Mucosa of descending colon (tissue), 3 donors: ENCODE measurements at regions not wholly inside any gene's neighbourhood (a gene's known extent, or its start where the extent isn't known, plus 50 kb on each side); places are given as distances from the start of the nearest gene placed in this dataset.
"Not testable (repeated sequence)": the region's sequence is repeated elsewhere in the genome, so short reads cannot be mapped to it uniquely, and the experiment has no call there.

Experiments used
- ATAC-seq: fragments of 200-7000 bp; cut with Tn5 transposase; one replicate; pipeline ENCODE4 v1.9.1; 2020; ENCODE audit warnings: mild to moderate bottlenecking, moderate library complexity
- DNase-seq, 3 donors: peaks; one replicate each; pipeline ENCODE4 v3.0.0-alpha.2; 2020
- H3K36me3 ChIP-seq: fragments of 200-600 bp; one replicate; pipeline ENCODE4 v1.8.0; 2021; ENCODE audit warnings: low read depth, mild to moderate bottlenecking
- H3K4me1 ChIP-seq: fragments of 200-600 bp; one replicate; pipeline ENCODE4 v1.8.0; 2021; ENCODE audit warnings: low read depth, mild to moderate bottlenecking
- H3K4me3 ChIP-seq: fragments of 200-600 bp; one replicate; pipeline ENCODE4 v1.8.0; 2021; ENCODE audit warnings: mild to moderate bottlenecking
- H3K9me3 ChIP-seq: fragments of 200-600 bp; one replicate; pipeline ENCODE4 v1.8.0; 2021; ENCODE audit warnings: mild to moderate bottlenecking
- CTCF ChIP-seq: fragments of 200-600 bp; IDR thresholded peaks from one replicate; pipeline ENCODE4 v1.8.0; 2022; ENCODE audit warnings: antibody characterized with exemption, mild to moderate bottlenecking
- intact Hi-C, 2 donors: fragments of 100-400 bp; cut with DNase I in 1 of 2; cut with micrococcal nuclease in 1 of 2; formaldehyde crosslinking; loops; one replicate each; pipeline versions ENCODE4 v1.11.0 to v1.11.1; 2022; cut with DNase I, micrococcal nuclease
- donor health status: DM: no; HTN: no; CAD: no; lungs with moderate emphysema.
- donor health status: DM: no; HTN: no; CAD: no.
- donor health status: DM: no; HTN: yes; CAD: no.

DNA sequence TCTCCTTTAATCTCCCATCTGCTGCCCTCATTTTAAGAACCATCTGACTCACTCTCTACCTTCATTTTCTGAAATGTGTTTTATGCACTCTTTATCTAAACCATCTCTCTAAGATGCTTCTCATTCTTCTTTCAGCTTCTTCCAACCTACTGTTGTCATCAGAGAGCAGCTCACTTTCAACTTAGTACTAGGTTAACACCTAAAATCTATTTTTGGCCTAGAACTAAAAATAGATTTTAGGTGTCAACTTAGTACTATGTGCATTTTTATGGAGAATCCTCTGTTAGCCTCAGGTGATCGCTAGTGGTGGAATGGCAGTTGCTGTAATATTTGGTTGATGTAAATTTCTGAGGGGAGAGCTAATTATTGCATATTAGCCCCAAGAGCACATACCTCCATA lies 277.1 kb downstream of the KCNJ2 start:
- ATAC-seq (no peak), DNase-seq (no peak)
- no peak for TF ChIP-seq CTCF
- intact Hi-C loops, result no loop called here
- no peaks in the 10 kb centered on the region for H3K36me3 ChIP-seq
- no peak overlapping the region for H3K4me3 ChIP-seq
- no peaks in the 10 kb centered on the region for H3K4me1 ChIP-seq
- no peaks in the 10 kb centered on the region for H3K9me3 ChIP-seq

GRCh38 chr17:70447588-70447987 lies 278.3 kb downstream of the KCNJ2 start:
- intact Hi-C loops, result no loop called here
- H3K9me3 ChIP-seq, result no peaks in the 10 kb centered on the region
- DNase-seq, result no peak

DNA sequence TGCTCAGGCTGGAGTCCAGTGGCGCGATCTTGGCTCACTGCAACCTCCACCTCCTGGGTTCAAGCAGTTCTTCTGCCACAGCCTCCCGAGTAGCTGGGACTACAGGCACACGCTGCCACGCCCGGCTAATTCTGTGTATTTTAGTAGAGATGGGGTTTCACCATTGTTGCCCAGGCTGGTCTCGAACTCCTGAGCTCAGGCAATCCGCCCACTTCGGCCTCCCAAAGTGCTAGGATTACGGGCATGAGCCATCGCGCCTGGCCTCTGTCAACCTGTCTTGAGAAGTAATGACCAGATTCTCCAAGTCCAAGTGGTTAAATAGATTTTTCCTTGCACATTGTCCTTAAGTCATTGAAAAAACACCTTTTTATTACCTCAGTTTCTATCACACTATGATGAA lies 283.7 kb downstream of the KCNJ2 start:
- H3K4me3 ChIP-seq, H3K9me3 ChIP-seq, intact Hi-C loops, ATAC-seq, H3K36me3 ChIP-seq, DNase-seq, H3K4me1 ChIP-seq: not testable (repeated sequence)

More at GRCh38 chr17:70447588-70447987, 278.3 kb downstream of the KCNJ2 start:
- ATAC-seq, result no peak
- H3K4me1 ChIP-seq, result no peaks in the 10 kb centered on the region
- H3K4me3 ChIP-seq, result no peak overlapping the region
- H3K36me3 ChIP-seq, result no peaks in the 10 kb centered on the region
- TF ChIP-seq CTCF, result no peak

DNA sequence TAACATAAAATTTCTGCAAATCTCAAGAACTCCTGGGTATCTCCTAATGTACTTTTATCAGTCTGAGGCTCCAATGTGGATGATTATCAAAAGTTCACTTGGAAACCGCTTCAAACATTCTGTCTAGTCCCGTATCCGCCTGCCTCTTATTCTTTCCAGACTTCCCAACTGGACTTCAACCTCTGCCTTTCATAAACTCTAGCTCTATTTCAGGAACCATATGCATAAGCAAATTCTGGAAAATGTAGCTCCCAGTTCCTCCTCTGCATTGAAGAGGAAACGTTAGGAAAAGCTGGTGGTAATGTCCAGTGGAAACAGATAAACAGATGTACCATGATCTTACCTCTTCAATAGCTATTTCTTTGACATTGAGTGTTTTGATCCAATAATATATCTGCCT lies 285.0 kb downstream of the KCNJ2 start:
- intact Hi-C loops, result no loop called here
- no peak for TF ChIP-seq CTCF

GRCh38 chr17:70454908-70455307 lies 285.6 kb downstream of the KCNJ2 start:
- TF ChIP-seq CTCF, result no peak
- no peaks in the 10 kb centered on the region for H3K9me3 ChIP-seq
- H3K4me3 ChIP-seq, result no peak overlapping the region
- intact Hi-C loops, result no loop called here
- H3K36me3 ChIP-seq, result no peaks in the 10 kb centered on the region
- DNase-seq, result no peak
- ATAC-seq, result no peak
- H3K4me1 ChIP-seq, result peaks cover 5% of the 10 kb centered on the region

More for the DNA sequence above, 285.0 kb downstream of the KCNJ2 start:
- ATAC-seq (peak; percentile 90), DNase-seq (peak in 1 of 3 donors; percentile 27)
- Histone ChIP-seq H3K4me3 (no peak overlapping the region), H3K36me3 (no peaks in the 10 kb centered on the region), H3K4me1 (peaks cover 5% of the 10 kb centered on the region), H3K9me3 (no peaks in the 10 kb centered on the region)

GRCh38 chr17:70464995-70465394 lies 295.7 kb downstream of the KCNJ2 start:
- H3K36me3 ChIP-seq, result no peaks in the 10 kb centered on the region
- TF ChIP-seq CTCF, result no peak
- H3K9me3 ChIP-seq, result no peaks in the 10 kb centered on the region
- ATAC-seq (no peak), DNase-seq (no peak)
- H3K4me3 ChIP-seq, result no peak overlapping the region
- no peaks in the 10 kb centered on the region for H3K4me1 ChIP-seq
- intact Hi-C loops, result no loop called here
